ENCODE measurements at regions not wholly inside any gene's neighbourhood (a gene's known extent, or its start where the extent isn't known, plus 50 kb on each side); places are given as distances from the start of the nearest gene placed in this dataset.

- DNase-seq (no peak), ATAC-seq (no peak)
- TF ChIP-seq, protein P1, sequence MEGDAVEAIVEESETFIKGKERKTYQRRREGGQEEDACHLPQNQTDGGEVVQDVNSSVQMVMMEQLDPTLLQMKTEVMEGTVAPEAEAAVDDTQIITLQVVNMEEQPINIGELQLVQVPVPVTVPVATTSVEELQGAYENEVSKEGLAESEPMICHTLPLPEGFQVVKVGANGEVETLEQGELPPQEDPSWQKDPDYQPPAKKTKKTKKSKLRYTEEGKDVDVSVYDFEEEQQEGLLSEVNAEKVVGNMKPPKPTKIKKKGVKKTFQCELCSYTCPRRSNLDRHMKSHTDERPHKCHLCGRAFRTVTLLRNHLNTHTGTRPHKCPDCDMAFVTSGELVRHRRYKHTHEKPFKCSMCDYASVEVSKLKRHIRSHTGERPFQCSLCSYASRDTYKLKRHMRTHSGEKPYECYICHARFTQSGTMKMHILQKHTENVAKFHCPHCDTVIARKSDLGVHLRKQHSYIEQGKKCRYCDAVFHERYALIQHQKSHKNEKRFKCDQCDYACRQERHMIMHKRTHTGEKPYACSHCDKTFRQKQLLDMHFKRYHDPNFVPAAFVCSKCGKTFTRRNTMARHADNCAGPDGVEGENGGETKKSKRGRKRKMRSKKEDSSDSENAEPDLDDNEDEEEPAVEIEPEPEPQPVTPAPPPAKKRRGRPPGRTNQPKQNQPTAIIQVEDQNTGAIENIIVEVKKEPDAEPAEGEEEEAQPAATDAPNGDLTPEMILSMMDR (IDR thresholded peaks at IDR 0.05): no peak
- no peak overlapping the region for H3K4me3 Mint-ChIP-seq
- H3K36me3 Mint-ChIP-seq (ENCODE audit: low read depth): no peaks in the 10 kb centered on the region
- POLR2A ChIA-PET: no interaction called here
- H3K27ac Mint-ChIP-seq: no peak overlapping the region
- peaks cover 5% of the 10 kb centered on the region for H3K9me3 Mint-ChIP-seq
- intact Hi-C loops (cut with micrococcal nuclease): no loop called here
- no peaks in the 10 kb centered on the region for H3K27me3 Mint-ChIP-seq
- H3K4me1 Mint-ChIP-seq (ENCODE audit: low read depth): no peaks in the 10 kb centered on the region
- CTCF ChIA-PET: no interaction called here
Observed at GRCh38 chr14:40838601-40839000, 768.1 kb upstream of the LRFN5 start.

GRCh38 chr14:40806471-40806870 is 800.2 kb upstream of the LRFN5 start:
- no peak for ATAC-seq
- CTCF ChIA-PET: no interaction called here
- no peak overlapping the region for H3K4me3 Mint-ChIP-seq
- no peaks in the 10 kb centered on the region for H3K36me3 Mint-ChIP-seq (ENCODE audit: low read depth)
- POLR2A ChIA-PET: no interaction called here
- no peak for DNase-seq
- no peak overlapping the region for H3K27ac Mint-ChIP-seq
- H3K4me1 Mint-ChIP-seq (ENCODE audit: low read depth): no peaks in the 10 kb centered on the region
- H3K27me3 Mint-ChIP-seq: no peaks in the 10 kb centered on the region
- H3K9me3 Mint-ChIP-seq: peaks cover 5% of the 10 kb centered on the region
- TF ChIP-seq, protein P1 (IDR thresholded peaks at IDR 0.05): no peak
- intact Hi-C loops (cut with micrococcal nuclease): no loop called here

GRCh38 chr14:40796168-40796567 is 810.5 kb upstream of the LRFN5 start:
- intact Hi-C loops (cut with micrococcal nuclease): no loop called here
- Mint-ChIP-seq H3K9me3 (peaks cover 9% of the 10 kb centered on the region), H3K4me3 (no peak overlapping the region), H3K36me3 (ENCODE audit: low read depth) (no peaks in the 10 kb centered on the region), H3K27me3 (no peaks in the 10 kb centered on the region), H3K4me1 (ENCODE audit: low read depth) (no peaks in the 10 kb centered on the region), H3K27ac (no peak overlapping the region)
- DNase-seq (no peak), ATAC-seq (no peak)
- ChIA-PET POLR2A (no interaction called here), CTCF (no interaction called here)
- TF ChIP-seq, protein P1 (IDR thresholded peaks at IDR 0.05): no peak

DNA sequence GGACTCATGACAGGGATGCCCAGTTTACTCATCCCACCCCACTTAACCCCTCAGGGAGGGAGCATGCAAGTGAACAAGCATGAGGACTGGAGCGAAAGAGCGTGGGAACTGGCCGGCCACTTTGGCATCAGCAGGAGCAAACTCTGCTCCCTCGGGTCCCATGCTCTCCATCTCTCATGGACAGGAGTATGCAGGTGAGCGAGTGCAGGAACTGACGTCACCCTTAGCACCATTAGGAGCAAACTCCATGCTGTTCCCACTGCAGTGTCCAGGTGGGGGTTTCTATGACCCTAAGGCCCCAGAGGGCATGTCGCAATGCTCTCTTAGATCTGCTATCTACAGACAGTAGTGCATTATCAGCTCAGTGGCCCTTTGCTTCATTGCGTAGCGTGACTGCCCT is 821.8 kb upstream of the LRFN5 start:
- ATAC-seq (no peak), DNase-seq (no peak)
- H3K27me3 Mint-ChIP-seq: no peaks in the 10 kb centered on the region
- H3K9me3 Mint-ChIP-seq: no peaks in the 10 kb centered on the region
- H3K36me3 Mint-ChIP-seq (ENCODE audit: low read depth): no peaks in the 10 kb centered on the region
- TF ChIP-seq, protein P1 (IDR thresholded peaks at IDR 0.05): no peak
- no peak overlapping the region for H3K4me3 Mint-ChIP-seq
- CTCF ChIA-PET: no interaction called here
- intact Hi-C loops (cut with micrococcal nuclease): no loop called here
- H3K27ac Mint-ChIP-seq: no peak overlapping the region
- POLR2A ChIA-PET: no interaction called here
- no peaks in the 10 kb centered on the region for H3K4me1 Mint-ChIP-seq (ENCODE audit: low read depth)

DNA sequence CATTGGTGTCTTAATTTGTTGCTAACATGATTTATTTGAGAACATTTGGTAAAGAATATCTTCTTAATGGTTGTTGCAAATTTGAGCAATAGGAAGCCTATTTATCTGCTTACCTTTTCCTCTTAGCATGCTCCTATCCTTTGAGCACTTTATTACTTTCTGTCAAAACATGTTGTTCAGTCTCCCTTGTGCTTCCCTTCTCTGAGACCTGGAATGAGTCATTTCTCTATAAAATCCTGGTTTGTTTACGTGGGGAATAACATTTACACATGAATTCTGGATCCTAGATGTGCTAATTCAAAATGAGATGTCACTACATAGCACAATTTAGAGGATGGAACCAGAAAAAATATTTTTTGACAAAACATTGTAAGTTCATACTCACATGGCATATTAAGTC is 844.0 kb upstream of the LRFN5 start:
- no peak overlapping the region for H3K4me3 Mint-ChIP-seq
- H3K9me3 Mint-ChIP-seq: peaks cover 8% of the 10 kb centered on the region
- ChIA-PET CTCF (no interaction called here), POLR2A (no interaction called here)
- DNase-seq: no peak
- H3K27me3 Mint-ChIP-seq: no peaks in the 10 kb centered on the region
- intact Hi-C loops (cut with micrococcal nuclease): no loop called here
- H3K36me3 Mint-ChIP-seq (ENCODE audit: low read depth): no peaks in the 10 kb centered on the region
- H3K4me1 Mint-ChIP-seq (ENCODE audit: low read depth): no peaks in the 10 kb centered on the region
- TF ChIP-seq, protein P1 (IDR thresholded peaks at IDR 0.05): no peak
- no peak overlapping the region for H3K27ac Mint-ChIP-seq
- ATAC-seq: no peak
